IPS DF 6.9 (cell line): ENCODE measurements at regions not wholly inside any gene's neighbourhood (a gene's known extent, or its start where the extent isn't known, plus 50 kb on each side); places are given as distances from the start of the nearest gene placed in this dataset.
"Not testable (repeated sequence)": the region's sequence is repeated elsewhere in the genome, so short reads cannot be mapped to it uniquely, and the experiment has no call there.

Experiments used
- DNase-seq: peaks from one replicate; pipeline ENCODE4 v3.0.0-alpha.2; 2013; ENCODE audit warnings: low read depth, low spot score
- H3K27ac ChIP-seq: one replicate; pipeline ENCODE4 v1.5.1; 2013; ENCODE audit warnings: low read length, control low read depth
- H3K27me3 ChIP-seq: 2 replicates; pipeline ENCODE4 v1.6.1; 2013; ENCODE audit warnings: mild to moderate bottlenecking, low read length; ENCODE audit not compliant: control insufficient read depth, insufficient read depth
- H3K36me3 ChIP-seq: 2 replicates; pipeline ENCODE4 v1.6.1; 2013; ENCODE audit warnings: low read length; ENCODE audit not compliant: control insufficient read depth, insufficient read depth
- H3K4me1 ChIP-seq: 2 replicates; pipeline ENCODE4 v1.6.1; 2013; ENCODE audit warnings: low read length; ENCODE audit not compliant: control insufficient read depth, insufficient read depth
- H3K4me3 ChIP-seq: 2 replicates; pipeline ENCODE4 v1.5.1; 2013; ENCODE audit warnings: mild to moderate bottlenecking, low read length
- H3K9me3 ChIP-seq: 2 replicates; pipeline ENCODE4 v1.6.1; 2013; ENCODE audit warnings: low read length, inconsistent platforms; ENCODE audit not compliant: control insufficient read depth, insufficient read depth
- WGBS: extraction: QIAGEN DNeasy Blood & Tissue Kit; methylation state at CpG from one replicate; pipeline ENCODE4 v1.1.7; 2013; ENCODE audit warnings: mixed read lengths, missing lambda C conversion rate; ENCODE audit not compliant: insufficient read length, insufficient coverage; 5-methylcytosine and 5-hydroxymethylcytosine counted together

GRCh38 chr3:13185737-13186434 lies 112.7 kb upstream of the IQSEC1 start:
- DNase-seq = no peak
- H3K9me3 ChIP-seq = no peaks in the 10 kb centered on the region
- H3K4me3 ChIP-seq = no peak overlapping the region
- no peak overlapping the region for H3K27ac ChIP-seq
- no peaks in the 10 kb centered on the region for H3K4me1 ChIP-seq
- no CpG with 5 or more reads among the region's 7 CpGs for WGBS
- H3K27me3 ChIP-seq = no peaks in the 10 kb centered on the region
- no peaks in the 10 kb centered on the region for H3K36me3 ChIP-seq

GRCh38 chr3:13179582-13180210 lies 106.5 kb upstream of the IQSEC1 start:
- not testable (repeated sequence) for DNase-seq, H3K27ac ChIP-seq, H3K4me1 ChIP-seq, H3K4me3 ChIP-seq, H3K9me3 ChIP-seq, H3K27me3 ChIP-seq, H3K36me3 ChIP-seq
- no CpG with 5 or more reads among the region's 32 CpGs for WGBS

GRCh38 chr3:13179181-13179580 lies 106.0 kb upstream of the IQSEC1 start:
- Histone ChIP-seq H3K4me3 (no peak overlapping the region), H3K36me3 (no peaks in the 10 kb centered on the region), H3K4me1 (no peaks in the 10 kb centered on the region), H3K9me3 (no peaks in the 10 kb centered on the region; the same call in 1 of the 2 replicates), H3K27ac (no peak overlapping the region), H3K27me3 (no peaks in the 10 kb centered on the region)
- DNase-seq = no peak
- WGBS = no CpG with 5 or more reads among the region's 1 CpG

- Histone ChIP-seq H3K27ac (no peak overlapping the region), H3K4me3 (no peak overlapping the region), H3K9me3 (no peaks in the 10 kb centered on the region; the same call in 1 of the 2 replicates), H3K36me3 (no peaks in the 10 kb centered on the region), H3K27me3 (no peaks in the 10 kb centered on the region), H3K4me1 (no peaks in the 10 kb centered on the region)
- WGBS = no CpG with 5 or more reads among the region's 3 CpGs
- no peak for DNase-seq
Measured at GRCh38 chr3:13178107-13178506, 104.9 kb upstream of the IQSEC1 start.

GRCh38 chr3:13177641-13178040 lies 104.4 kb upstream of the IQSEC1 start:
- no peaks in the 10 kb centered on the region for H3K36me3 ChIP-seq
- H3K27me3 ChIP-seq = no peaks in the 10 kb centered on the region
- DNase-seq = no peak
- H3K27ac ChIP-seq = no peak overlapping the region
- H3K4me1 ChIP-seq = no peaks in the 10 kb centered on the region
- H3K4me3 ChIP-seq = no peak overlapping the region
- no CpG with 5 or more reads among the region's 4 CpGs for WGBS
- H3K9me3 ChIP-seq = no peaks in the 10 kb centered on the region; the same call in 1 of the 2 replicates

- no peaks in the 10 kb centered on the region; the same call in 1 of the 2 replicates for H3K9me3 ChIP-seq
- no peaks in the 10 kb centered on the region for H3K27me3 ChIP-seq
- no peaks in the 10 kb centered on the region for H3K36me3 ChIP-seq
- H3K4me1 ChIP-seq = no peaks in the 10 kb centered on the region
- DNase-seq = no peak
- no peak overlapping the region for H3K27ac ChIP-seq
- H3K4me3 ChIP-seq = no peak overlapping the region
- no CpG with 5 or more reads among the region's 2 CpGs for WGBS
Measured at GRCh38 chr3:13177236-13177635, 104.0 kb upstream of the IQSEC1 start.

GRCh38 chr3:13176445-13176844 lies 103.2 kb upstream of the IQSEC1 start:
- Histone ChIP-seq H3K36me3 (no peaks in the 10 kb centered on the region), H3K27me3 (no peaks in the 10 kb centered on the region), H3K4me3 (no peak overlapping the region), H3K9me3 (no peaks in the 10 kb centered on the region; the same call in 1 of the 2 replicates), H3K27ac (no peak overlapping the region), H3K4me1 (0 out of 2 replicates have a peak, but pooled peaks cover 2% of the 10 kb centered on the region)
- no peak for DNase-seq
- no CpG with 5 or more reads among the region's 10 CpGs for WGBS

- H3K9me3 ChIP-seq = no peaks in the 10 kb centered on the region; the same call in 1 of the 2 replicates
- no peak for DNase-seq
- H3K27ac ChIP-seq = no peak overlapping the region
- no peaks in the 10 kb centered on the region for H3K27me3 ChIP-seq
- no CpG with 5 or more reads among the region's 6 CpGs for WGBS
- no peaks in the 10 kb centered on the region for H3K36me3 ChIP-seq
- 0 out of 2 replicates have a peak, but pooled peaks cover 2% of the 10 kb centered on the region for H3K4me1 ChIP-seq
- H3K4me3 ChIP-seq = no peak overlapping the region
Measured at GRCh38 chr3:13174803-13175135, 101.5 kb upstream of the IQSEC1 start.

GRCh38 chr3:13174011-13174802 lies 101.0 kb upstream of the IQSEC1 start:
- Histone ChIP-seq H3K4me1 (0 out of 2 replicates have a peak, but pooled peaks cover 2% of the 10 kb centered on the region), H3K27me3 (no peaks in the 10 kb centered on the region), H3K27ac (no peak overlapping the region), H3K36me3 (no peaks in the 10 kb centered on the region), H3K9me3 (no peaks in the 10 kb centered on the region; the same call in 1 of the 2 replicates), H3K4me3 (no peak overlapping the region)
- no peak for DNase-seq
- WGBS = no CpG with 5 or more reads among the region's 17 CpGs

GRCh38 chr3:13173186-13173585 lies 100.0 kb upstream of the IQSEC1 start:
- WGBS = no CpG with 5 or more reads among the region's 6 CpGs

More at GRCh38 chr3:13173186-13173585, 100.0 kb upstream of the IQSEC1 start:
- Histone ChIP-seq H3K9me3 (no peaks in the 10 kb centered on the region), H3K27me3 (no peaks in the 10 kb centered on the region), H3K4me1 (0 out of 2 replicates have a peak, but pooled peaks cover 2% of the 10 kb centered on the region), H3K27ac (no peak overlapping the region), H3K36me3 (no peaks in the 10 kb centered on the region), H3K4me3 (no peak overlapping the region)
- DNase-seq = no peak
